Activated T-helper 9 cell treated with anti-CD3 and anti-CD28 coated beads, Interleukin-2, amount 50 U/mL, for 16 hours (primary cell): ENCODE measurements at regions not wholly inside any gene's neighbourhood (a gene's known extent, or its start where the extent isn't known, plus 50 kb on each side); places are given as distances from the start of the nearest gene placed in this dataset.

Experiments used
- DNase-seq: peaks from one replicate; pipeline ENCODE4 v3.0.0-alpha.2; 2020; ENCODE audit warnings: low read depth

DNA sequence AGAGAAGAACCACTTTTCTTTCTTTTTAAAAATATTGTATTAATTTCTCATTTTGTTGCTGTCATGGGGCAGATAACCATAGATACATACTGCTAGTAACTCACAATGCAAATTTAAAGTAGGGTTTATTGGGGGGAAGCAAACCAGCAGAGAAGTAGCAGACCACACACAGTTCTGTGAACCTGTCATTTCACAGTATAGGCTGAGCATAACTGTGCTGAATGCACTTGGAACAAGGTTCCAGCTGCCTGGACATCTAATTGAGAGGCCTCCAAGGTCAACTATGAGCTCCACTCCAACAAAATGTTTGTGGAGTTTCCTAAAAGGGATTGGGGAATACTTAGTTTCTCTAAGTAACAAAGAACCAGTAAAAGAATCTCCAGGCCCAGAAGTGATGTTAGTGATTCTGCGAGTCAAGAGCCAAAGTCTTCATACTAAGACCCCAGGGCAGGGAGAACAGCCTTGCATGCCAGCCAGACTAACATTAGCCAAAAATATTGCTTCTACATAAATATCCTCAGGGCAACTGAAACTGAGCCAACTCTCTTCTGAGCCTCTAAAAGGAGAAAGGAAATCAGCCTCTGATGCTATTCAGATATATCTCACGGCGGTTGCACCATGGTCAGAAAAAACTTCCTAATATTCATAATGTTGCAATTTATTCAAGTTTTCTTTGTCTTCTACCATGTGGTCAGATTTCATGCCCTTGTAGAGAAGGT lies 856.4 kb upstream of the ALCAM start:
- no peak for DNase-seq

DNA sequence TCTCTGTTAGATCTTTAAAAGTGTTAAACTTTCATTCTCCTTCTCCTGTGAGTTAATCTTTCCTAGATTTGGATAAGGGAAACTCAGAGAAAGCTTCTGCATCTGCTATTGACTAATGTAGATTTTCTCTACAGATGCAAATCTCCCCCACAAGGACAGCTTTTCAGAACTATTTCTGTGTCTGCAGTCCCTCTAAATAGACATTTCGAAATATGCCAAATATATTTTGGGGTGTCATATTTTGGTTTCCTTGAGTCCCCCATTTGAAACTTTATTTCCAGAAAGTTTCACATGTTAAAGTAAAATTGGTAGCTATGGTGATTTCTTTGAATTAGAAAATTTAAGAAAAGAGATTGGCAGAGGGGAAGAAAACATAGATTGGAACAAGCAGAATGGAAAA lies 852.3 kb upstream of the ALCAM start:
- DNase-seq = no peak

DNA sequence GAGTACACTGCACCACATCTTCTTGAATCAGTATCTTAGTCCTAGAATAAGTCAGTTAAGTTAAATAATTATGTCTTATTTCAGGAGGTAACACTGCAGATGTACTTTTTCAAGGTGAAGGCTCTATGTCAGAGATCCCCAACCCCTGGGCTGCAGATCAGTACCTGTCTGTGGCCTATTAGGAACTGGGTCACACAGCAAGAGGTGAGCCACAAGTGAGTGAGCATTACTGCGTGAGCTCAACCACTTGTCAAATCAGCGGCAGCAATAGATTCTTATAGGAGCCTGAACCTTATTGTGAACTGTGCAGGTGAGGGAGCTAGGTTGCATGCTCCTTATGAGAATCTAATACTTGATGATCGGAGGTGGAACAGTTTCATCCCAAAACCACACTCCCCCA lies 851.9 kb upstream of the ALCAM start:
- DNase-seq = no peak

DNA sequence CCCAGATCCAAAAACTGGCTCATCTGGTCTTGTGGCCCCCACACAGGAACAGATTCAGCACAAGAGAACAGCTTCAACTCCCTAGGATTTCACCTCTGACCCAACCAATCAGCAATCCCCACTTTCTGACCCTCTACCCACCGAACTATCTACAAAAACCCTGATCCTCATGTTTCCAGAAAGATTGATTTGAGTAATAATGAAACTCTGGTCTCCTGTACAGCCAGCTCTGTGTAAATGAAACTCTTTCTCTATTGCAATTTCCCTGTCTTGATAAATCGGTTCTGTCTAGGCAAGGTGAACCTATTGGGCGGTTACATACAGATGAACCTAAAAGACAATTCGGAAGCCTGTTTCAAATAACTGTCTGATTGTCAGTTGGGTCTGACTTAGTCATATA lies 847.6 kb upstream of the ALCAM start:
- DNase-seq = no peak

DNA sequence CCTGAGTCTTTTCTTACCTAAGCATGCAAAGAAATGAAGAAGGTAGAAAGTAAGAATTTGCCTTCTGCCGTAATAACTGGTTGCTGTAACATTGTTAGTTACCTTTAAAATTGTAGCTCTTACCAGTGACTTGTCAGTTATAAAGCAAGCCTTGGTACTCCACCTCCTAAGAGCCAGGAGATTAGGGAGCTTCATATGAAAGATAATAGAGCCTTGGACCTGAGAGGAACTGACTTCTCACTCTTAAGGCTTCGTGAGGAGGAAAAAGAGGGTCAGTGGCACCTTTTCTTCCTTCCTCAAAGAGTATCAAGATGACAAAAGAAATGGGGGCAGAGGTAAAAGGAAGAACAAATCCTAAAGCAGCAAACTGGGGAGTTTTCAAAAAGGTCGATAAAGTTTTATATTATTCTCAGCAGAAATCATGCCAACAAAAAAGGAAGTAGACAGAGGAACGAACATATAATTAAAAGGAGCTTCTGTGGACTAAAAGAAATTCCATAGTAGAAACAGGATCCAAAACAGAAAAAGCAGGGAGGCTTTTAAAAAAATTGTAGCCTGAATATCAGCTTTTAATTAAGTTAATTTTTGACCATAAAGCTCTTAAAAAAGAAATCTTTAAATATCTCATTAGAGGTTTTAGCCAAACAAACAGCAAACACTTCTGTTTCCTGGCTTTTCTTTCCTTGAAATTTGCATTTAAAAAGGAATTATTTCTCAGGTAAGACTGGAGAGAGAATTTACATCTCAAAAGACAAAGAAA lies 847.1 kb upstream of the ALCAM start:
- DNase-seq = no peak

DNA sequence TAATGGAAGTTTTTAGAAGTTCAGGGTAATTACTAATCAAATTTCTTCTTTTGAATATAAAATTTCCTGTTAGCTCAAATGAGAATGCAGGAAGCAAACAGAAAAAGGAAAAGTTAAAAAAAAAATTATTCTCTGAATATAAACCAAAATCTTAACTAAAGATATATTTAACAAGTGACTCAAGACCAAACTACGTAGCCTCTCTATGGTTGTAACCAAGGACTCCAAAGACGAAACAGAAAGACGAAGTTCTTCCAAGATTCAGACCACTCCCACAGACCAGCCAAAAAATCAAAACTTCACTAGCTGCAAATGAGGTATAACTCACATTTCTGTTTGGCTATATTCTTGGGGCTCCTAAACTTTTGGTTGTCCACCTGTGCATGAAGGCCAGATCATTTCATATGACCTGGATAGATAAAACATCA lies 846.5 kb upstream of the ALCAM start:
- DNase-seq = no peak

DNA sequence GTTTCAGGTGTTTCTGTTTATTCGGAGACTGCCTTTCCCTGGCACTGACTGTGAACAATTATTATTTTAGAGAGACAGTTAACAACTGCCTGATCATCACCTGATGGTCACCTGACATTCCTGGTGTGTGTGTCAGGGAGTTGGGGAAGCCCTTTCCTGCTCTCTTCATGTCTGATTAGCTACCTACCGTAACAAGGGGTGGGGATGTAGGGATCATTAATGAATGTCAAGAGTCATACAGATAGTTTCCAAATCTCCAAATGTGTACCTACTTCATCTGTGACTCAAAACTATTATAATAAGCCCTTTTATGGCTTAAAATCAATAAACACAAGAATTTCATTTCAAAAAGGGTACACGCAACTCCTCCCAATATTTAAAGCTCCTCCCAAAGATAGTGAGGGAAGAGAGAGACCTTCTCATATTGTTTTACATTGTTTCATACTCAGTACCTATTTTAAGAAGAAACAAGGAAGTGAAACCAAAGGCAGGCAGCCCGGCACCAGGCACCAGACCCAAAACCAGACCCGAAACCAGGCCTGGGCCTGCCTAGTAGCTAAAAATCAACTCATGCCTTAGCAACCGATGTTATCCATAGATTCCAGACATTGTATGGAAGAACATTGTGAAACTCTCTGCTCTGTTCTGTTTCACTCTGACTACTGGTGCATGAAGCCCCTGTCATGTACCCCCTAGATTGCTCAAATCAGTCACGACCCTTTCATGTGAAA lies 844.9 kb upstream of the ALCAM start:
- no peak for DNase-seq

DNA sequence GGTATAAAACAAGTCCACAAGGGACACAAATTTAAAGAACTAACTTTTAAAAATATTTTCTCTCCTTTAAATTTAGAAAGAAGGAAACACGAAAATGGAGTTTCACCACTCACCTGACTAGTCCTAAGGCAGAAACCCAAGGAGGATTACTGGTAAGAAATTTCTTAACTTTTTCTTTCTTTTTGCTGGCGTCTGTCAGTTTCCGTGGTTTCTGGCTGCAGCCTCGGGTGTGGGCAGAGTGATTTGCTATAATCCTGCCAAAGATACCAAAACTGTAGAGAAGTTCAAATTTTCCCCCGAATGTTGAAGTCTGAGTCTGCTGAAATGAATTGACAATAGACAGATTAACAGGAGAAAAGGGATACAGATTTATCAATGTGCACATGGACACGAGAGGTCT lies 843.6 kb upstream of the ALCAM start:
- no peak for DNase-seq

DNA sequence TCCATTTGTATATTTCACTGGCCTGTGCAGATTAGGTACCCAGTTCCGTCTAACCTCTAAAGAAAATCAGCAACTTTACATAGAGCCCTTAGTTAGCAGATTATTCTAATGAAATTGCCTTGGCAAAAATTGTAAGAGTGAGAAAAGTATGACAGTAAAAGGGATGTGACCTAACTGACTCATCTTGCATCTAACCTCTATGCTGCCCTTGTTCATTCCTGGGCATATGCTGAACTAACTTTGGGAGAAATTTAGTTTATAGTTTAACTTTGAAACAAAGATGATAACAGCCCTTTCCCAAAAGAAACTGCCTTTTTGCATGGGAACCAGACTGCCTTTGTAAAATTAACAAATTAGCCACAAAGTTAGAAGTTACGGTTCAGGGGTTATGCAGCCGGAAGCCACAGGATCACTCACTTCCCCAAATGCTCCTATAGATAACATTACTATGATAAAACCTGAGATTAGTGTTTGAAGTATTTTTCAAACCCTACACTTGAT lies 839.8 kb upstream of the ALCAM start:
- no peak for DNase-seq

DNA sequence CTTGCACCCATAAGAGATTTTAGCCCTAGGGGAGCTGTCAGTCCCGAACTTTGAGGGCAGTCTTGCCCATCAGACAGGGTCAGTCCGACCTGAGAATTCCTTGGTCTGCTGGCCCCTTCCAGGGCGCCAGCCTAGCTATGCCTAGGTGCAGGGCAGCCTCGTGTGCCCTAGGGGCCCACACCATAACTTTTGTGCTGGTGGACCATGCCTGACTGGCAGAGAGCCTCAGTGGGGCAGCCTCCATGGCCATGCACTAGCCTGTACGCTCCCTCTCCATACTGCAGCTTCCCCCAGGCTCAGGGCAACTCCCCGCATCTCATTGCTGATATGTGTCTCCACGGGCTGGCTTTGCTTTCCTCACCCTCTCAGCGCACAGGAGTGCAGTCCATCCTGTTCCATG lies 835.8 kb upstream of the ALCAM start:
- DNase-seq = no peak

DNA sequence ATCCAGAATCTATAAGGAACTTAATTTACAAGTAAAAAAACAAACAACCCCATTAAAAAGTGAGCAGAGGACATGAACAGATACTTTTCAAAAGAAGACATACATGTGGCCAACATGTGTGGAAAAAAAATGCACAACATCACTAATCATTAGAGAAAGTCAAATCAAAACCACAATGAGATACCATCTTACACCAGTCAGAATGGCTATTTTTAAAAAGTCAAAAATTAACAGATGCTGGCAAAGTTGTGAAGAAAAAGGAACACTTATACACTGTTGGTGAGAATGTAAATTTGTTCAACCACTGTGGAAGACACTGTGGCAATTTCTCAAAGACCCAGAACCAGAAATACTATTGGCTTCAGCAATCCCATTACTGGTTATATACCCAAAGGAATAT lies 830.0 kb upstream of the ALCAM start:
- DNase-seq = no peak

DNA sequence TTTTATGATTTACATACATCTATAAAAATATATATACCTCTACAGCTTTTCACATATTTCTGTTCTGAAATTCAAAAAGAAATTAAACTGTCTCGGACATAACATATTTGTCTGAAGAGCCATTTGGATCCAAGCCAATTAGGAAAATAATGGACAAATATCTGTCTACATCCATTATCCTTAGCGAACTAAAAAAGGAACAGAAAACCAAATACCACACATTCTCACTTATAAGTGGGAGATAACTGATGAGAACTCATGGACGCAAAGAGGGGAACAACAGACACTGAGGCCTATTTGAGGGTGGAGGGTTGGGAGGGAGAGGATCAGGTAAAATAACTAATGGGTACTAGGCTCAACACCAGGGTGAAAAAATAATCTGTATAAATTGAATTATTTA lies 829.4 kb upstream of the ALCAM start:
- DNase-seq = no peak

DNA sequence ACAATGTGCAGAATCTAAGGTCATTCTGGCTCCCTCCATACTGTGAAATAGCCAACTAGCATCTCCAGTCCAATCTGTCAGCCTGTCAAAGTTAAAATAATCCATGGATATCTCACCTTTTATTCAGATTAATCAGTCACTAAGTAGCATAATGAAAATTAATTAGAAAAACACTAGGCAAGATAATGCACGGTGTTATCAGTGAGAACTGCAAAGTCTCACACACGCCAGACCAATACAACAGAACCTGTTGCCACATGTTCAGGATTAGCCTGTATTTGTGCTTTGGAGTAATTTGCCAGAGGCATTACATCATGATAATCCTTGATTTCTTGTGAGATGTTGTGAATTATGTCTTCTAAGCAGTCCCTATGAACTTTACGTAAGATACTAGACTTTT lies 820.4 kb upstream of the ALCAM start:
- DNase-seq = no peak

DNA sequence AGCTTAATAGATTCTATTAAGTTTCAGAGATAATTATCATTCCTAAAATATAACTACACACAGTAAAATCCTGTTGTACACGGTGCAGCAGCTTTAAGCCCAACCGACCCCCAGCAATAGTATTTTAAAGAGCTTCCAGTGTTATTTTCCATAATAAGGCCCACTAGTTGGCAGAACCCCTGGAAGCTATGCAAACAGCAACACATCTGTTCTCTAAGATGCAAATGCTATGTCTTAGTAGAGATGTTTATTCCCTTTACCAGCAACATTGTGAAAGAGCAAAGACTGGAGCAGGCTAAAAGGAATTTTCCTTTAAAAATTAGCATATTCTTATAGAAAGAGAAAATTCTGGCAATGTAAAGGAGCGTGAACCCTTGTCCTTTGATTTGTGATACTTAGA lies 819.7 kb upstream of the ALCAM start:
- DNase-seq = no peak

DNA sequence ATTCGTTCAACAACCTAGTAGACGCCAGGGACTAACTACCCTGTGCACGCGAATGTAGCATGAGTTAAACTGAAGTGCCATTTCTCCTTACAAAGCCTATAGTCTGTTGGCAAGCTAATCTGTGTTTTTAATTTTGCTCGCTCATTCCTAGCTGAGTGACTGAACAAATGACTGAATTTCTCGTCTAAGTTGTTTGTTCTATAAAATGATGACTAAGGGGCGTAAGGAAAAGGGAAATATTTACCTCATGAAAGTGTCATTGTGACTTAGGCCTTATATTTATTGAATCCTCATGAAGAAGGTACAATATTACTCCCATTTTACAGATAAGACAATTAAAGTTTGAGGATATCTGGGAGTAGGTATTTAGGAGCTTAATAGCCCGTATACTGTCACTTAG lies 818.3 kb upstream of the ALCAM start:
- DNase-seq = no peak

DNA sequence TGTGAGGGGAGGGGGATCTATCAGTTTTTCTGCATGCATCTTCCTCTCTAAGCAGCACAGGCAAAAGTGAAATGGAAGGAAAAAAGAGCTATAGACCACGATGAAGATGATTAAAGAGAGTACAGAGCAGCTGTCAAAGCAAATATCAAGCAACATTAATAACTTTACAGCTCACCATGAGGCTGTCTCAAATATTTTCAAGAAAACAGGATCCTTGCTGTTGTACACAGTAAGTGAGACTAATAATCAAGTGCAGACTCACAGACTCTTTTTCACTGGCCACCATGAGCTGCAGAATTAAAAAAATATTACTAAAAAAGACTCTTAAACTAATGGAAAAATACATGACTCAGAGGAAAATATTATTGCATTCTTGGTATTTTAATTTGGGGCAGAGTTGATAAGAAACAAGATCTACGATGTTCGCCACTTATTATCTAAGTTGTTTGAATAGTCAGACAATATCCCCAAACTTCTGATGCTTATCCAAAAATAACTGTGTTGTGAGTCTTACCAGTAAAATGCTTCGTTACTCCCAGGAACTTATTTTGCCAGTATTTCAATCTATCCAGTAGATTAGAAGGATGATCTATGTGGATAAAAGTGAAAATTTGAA lies 817.5 kb upstream of the ALCAM start:
- no peak for DNase-seq

DNA sequence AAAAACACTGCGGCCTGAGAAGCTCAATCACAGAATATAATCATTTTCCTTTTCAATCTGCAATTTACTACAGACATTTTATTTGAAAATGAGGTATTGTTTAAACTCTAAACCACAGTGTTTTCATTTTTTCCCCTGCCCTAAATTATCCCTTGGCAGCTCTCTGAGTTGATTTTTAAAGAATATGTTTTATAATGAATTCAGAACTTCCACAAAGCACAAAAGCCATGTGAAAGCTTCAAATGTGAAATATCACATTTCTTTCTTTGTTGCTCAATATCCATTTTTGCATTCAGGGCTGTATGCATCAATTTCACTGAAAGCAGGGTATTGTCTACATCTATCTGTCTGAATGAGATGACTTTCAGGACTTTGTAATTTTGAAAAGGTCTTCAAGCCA lies 813.6 kb upstream of the ALCAM start:
- no peak for DNase-seq

DNA sequence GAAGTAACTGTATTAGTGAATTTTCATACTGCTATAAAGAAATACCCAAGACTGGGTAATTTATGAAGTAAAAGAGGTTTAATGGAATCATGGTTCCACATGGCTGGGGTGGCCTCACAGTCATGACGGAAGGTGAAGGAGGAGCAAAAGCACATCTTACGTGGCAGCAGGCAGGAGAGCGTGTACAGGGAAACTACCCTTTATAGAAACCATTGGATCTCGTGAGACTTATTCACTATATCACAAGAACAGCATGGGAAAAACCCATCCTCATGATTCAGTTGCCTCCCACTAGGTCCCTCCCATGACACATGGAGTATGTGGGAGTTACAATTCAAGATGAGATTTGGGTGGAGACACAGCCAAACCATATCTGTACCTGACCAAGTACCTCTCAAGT lies 812.3 kb upstream of the ALCAM start:
- no peak for DNase-seq

DNA sequence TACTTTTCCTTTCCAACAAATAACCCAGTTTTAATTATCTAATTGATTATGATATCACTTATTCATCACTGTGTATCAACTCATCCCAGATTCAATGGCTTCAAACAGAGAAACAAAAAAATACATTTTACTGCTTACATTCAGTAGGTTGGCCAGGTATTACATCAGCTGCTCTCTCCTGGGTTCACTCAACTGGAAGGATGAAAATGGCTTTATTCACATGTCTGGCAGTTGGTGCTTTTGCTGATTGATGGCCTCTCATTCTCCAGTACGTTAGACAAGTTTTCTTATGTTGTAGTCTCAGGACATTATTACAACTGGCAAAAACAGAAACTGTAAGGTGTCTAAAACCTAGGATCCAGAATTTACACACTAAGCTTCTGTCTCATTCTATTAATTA lies 811.0 kb upstream of the ALCAM start:
- no peak for DNase-seq

DNA sequence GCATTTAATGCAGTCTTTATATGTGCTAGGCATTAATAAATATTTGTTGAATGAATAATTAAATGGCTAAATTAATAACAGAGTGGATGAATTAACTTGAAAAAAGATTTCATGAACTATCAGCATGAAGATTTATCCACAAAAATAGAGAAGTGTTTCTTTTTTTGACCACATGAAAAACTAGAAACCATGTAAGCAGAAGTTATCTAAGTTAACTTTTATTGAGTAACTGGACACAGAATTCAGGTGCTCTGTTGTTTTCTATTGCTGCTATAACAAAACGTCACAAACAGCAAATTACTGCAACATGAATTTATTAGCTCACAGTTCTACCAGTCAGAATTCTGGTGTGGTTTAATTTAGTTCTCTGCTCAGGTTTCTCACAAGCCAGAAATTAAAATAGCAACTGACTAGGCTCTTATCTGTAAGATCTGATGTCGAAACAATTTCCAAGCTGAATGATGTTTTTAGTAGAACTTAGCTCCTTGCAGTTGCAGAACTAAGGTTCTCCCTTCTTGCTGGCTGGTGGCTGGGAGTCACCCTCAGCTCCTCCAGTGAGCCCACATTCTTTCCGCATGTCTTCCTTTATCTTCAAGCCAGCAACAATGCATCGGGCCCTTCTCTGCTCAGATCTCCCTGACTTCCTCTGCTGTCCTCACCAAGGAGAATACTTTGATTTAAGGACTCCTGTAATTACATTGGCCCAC lies 810.2 kb upstream of the ALCAM start:
- no peak for DNase-seq

DNA sequence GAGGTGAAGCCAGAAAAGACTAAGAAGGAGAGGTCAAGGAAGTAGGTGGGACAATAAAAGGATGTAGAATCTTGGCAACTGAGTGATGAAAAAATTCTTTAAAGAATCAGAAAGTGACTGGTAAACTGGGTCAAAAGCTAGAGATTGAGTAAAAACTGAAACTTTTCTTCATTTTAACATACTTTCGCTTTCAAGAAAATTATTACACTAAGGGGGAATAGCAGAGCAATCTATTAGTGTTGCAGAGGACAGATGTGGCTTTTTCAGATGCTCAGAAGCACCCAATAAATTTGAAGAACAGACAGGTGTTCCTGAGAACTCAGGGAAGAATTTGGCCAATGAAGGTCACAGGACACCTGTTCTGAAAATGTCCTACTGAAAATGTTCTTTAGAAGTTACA lies 805.4 kb upstream of the ALCAM start:
- DNase-seq = no peak

DNA sequence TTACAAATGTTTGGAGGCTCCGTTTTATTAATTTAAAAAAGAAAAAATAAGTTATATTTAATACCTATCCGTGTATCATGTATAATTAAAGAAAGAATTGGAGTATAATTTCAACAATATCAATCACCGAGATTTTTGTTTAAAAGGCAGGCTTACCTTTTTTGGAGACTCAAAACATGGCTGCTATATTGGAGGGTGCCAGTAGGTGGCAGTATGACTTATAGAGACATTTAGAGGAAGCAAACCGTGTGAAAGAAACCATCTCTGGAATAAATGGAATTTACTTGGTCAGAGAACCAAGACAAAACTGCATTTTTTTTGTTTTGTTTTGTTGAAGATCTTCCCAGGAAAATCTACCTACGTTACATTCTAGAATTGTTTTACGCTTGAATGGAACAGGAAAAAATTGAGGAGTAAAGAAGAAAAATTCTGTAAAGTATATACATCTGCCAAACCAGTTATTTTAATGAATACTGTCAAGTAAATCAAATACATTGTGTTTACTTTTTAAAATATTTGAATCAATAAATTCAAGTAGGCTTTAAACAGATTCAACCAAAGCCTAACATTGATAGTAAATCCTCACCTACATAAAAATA lies 802.6 kb upstream of the ALCAM start:
- peak; percentile 23 for DNase-seq
